Spleen (tissue), 7 donors: ENCODE measurements at regions not wholly inside any gene's neighbourhood (a gene's known extent, or its start where the extent isn't known, plus 50 kb on each side); places are given as distances from the start of the nearest gene placed in this dataset.

Experiments
- CTCF ChIP-seq, 11 experiments: fragments of 200-600 bp in 7 of 11; fragments of 450-650 bp in 4 of 11; sonication (generic) in 4 of 11; IDR thresholded peaks in 8 of 11; conservative IDR thresholded peaks in 3 of 11; 1 replicate in 7 of 11; 2 replicates in 4 of 11; pipeline versions ENCODE4 v1.4.0 to v1.8.0; 2016 to 2021; ENCODE audit warnings: antibody characterized with exemption in 11 of 11, inconsistent platforms in 4 of 11, mild to moderate bottlenecking in 1 of 11
- POLR2A ChIP-seq, 3 donors: fragments of 450-650 bp; IDR thresholded peaks; one replicate each; pipeline ENCODE4 v1.5.1; 2017; ENCODE audit warnings: antibody characterized with exemption in 3 of 3, mild to moderate bottlenecking in 1 of 3
- donor health status: DM: no; HTN: no; CAD: no; lungs with moderate emphysema.
- donor health status: DM: no; HTN: no; CAD: no.
- donor health status: DM: no; HTN: no; CAD: no.

- no peak for TF ChIP-seq CTCF (IDR thresholded peaks at IDR 0.05 in 8 of 11, conservative IDR thresholded peaks at IDR 0.05 in 3 of 11)
- no peak for TF ChIP-seq POLR2A (IDR thresholded peaks at IDR 0.05)
Measured at GRCh38 chr6:66277400-66277799, 570.4 kb upstream of the EYS start.
